GM10266 (cell line): ENCODE measurements at regions not wholly inside any gene's neighbourhood (a gene's known extent, or its start where the extent isn't known, plus 50 kb on each side); places are given as distances from the start of the nearest gene placed in this dataset.

ENCODE experiments used
- DNase-seq: peaks from one replicate; pipeline ENCODE4 v3.0.0; 2012; ENCODE audit errors: extremely low spot score
- CTCF ChIP-seq: IDR thresholded peaks from 2 replicates; pipeline ENCODE4 v1.5.1; 2012; ENCODE audit warnings: mild to moderate bottlenecking, low read depth; ENCODE audit not compliant: control insufficient read depth, insufficient read depth; ENCODE audit errors: missing control alignments

GRCh38 chr12:92452763-92453162 lies 250.0 kb upstream of the PLEKHG7 start:
- no peak for TF ChIP-seq CTCF
- DNase-seq, result no peak

GRCh38 chr12:92446083-92446460 lies 256.7 kb upstream of the PLEKHG7 start:
- no peak for TF ChIP-seq CTCF
- no peak for DNase-seq

GRCh38 chr12:92445253-92446082 lies 257.3 kb upstream of the PLEKHG7 start:
- DNase-seq, result peak; percentile 32
- no peak for TF ChIP-seq CTCF

GRCh38 chr12:92444763-92445162 lies 258.0 kb upstream of the PLEKHG7 start:
- TF ChIP-seq CTCF, result no peak
- DNase-seq, result no peak

GRCh38 chr12:92442782-92443181 lies 260.0 kb upstream of the PLEKHG7 start:
- DNase-seq, result no peak
- no peak for TF ChIP-seq CTCF

- no peak for DNase-seq
- TF ChIP-seq CTCF, result no peak
Observed at GRCh38 chr12:92440072-92440471, 262.7 kb upstream of the PLEKHG7 start.

GRCh38 chr12:92439420-92439805 lies 263.4 kb upstream of the PLEKHG7 start:
- no peak for DNase-seq
- no peak for TF ChIP-seq CTCF
